IMR-90 (cell line): ENCODE measurements at regions not wholly inside any gene's neighbourhood (a gene's known extent, or its start where the extent isn't known, plus 50 kb on each side); places are given as distances from the start of the nearest gene placed in this dataset.
A peak's percentile ranks its signal among the peaks of the same experiment; 100 is the strongest.

Experiments used
- ATAC-seq: fragments of 200-7000 bp; cut with Tn5 transposase; 2 replicates; pipeline ENCODE4 v1.9.1; 2020; ENCODE audit warnings: low read depth, mild to moderate bottlenecking, moderate library complexity
- BruUV-seq: library from RNA; stranded (reverse); fragments of 400-500 nt; replicated peaks from 2 replicates; lab custom pipeline; 2021; lab: Mats Ljungman, UMichigan
- CTCF ChIA-PET: fragments of 300-600 bp; formaldehyde crosslinking; extraction: SDS; loops from one replicate; lab custom pipeline; 2021; ENCODE audit warnings: antibody characterized with exemption; lab: Yijun Ruan, JAX
- POLR2A ChIA-PET: fragments of 300-600 bp; sonication (Branson Sonifier 250); formaldehyde crosslinking; loops from one replicate; lab custom pipeline; 2022; ENCODE audit warnings: antibody characterized with exemption; ENCODE audit not compliant: unreplicated experiment; lab: Charles Lee
- DNase-seq: peaks from one replicate; pipeline ENCODE4 v3.0.0; 2013
- H2AFZ ChIP-seq: replicated peaks from 2 replicates; pipeline ENCODE3; 2013; ENCODE audit warnings: low read length, mild to moderate bottlenecking; ENCODE audit not compliant: poor library complexity
- H2AK5ac ChIP-seq: 2 replicates; pipeline ENCODE4 v1.6.1; 2013; ENCODE audit warnings: low read depth, low read length, inconsistent platforms
- H2AK9ac ChIP-seq: replicated peaks from 2 replicates; pipeline ENCODE3; 2013; ENCODE audit warnings: mild to moderate bottlenecking, low read depth, low read length, moderate library complexity; ENCODE audit not compliant: poor library complexity
- H2BK120ac ChIP-seq: 2 replicates; pipeline ENCODE4 v1.6.1; 2013; ENCODE audit warnings: low read depth, low read length, inconsistent platforms
- H2BK15ac ChIP-seq: 3 replicates; pipeline ENCODE4 v1.6.1; 2013; ENCODE audit warnings: low read depth, low read length, inconsistent platforms
- H2BK20ac ChIP-seq: 2 replicates; pipeline ENCODE4 v1.6.1; 2013; ENCODE audit warnings: low read depth, mild to moderate bottlenecking, inconsistent platforms, low read length, moderate library complexity
- H2BK5ac ChIP-seq: 2 replicates; pipeline ENCODE4 v1.6.1; 2013; ENCODE audit warnings: mild to moderate bottlenecking, low read depth, low read length, inconsistent platforms; ENCODE audit not compliant: poor library complexity, severe bottlenecking
- H3K14ac ChIP-seq: replicated peaks from 2 replicates; pipeline ENCODE4 v1.6.1; 2013; ENCODE audit warnings: low read depth, low read length, inconsistent platforms
- H3K18ac ChIP-seq: 2 replicates; pipeline ENCODE4 v1.6.1; 2013; ENCODE audit warnings: low read depth, low read length, control low read depth
- H3K23ac ChIP-seq: 2 replicates; pipeline ENCODE4 v1.6.1; 2013; ENCODE audit warnings: low read depth, low read length, inconsistent platforms
- H3K27ac ChIP-seq: 2 replicates; pipeline ENCODE4 v1.5.1; 2013; ENCODE audit warnings: mild to moderate bottlenecking, control low read depth, low read length; ENCODE audit not compliant: insufficient read depth
- H3K27me3 ChIP-seq: 2 replicates; pipeline ENCODE4 v1.6.1; 2013; ENCODE audit warnings: low read length; ENCODE audit not compliant: control insufficient read depth, insufficient read depth
- H3K36me3 ChIP-seq: 2 replicates; pipeline ENCODE4 v1.6.1; 2013; ENCODE audit warnings: low read length, mixed read lengths; ENCODE audit not compliant: control insufficient read depth, insufficient read depth
- H3K4ac ChIP-seq: 2 replicates; pipeline ENCODE4 v1.6.1; 2013; ENCODE audit warnings: low read depth, low read length, inconsistent platforms
- H3K4me1 ChIP-seq: 2 replicates; pipeline ENCODE4 v1.6.1; 2013; ENCODE audit warnings: low read length, mixed read lengths; ENCODE audit not compliant: control insufficient read depth, insufficient read depth
- H3K4me2 ChIP-seq: 2 replicates; pipeline ENCODE4 v1.6.1; 2013; ENCODE audit warnings: low read depth, mild to moderate bottlenecking, control low read depth, low read length, moderate library complexity
- H3K4me3 ChIP-seq: 2 replicates; pipeline ENCODE4 v1.5.1; 2013; ENCODE audit warnings: low read depth, mild to moderate bottlenecking, control low read depth, low read length, moderate library complexity; ENCODE audit not compliant: insufficient read depth
- H3K56ac ChIP-seq: 2 replicates; pipeline ENCODE4 v1.6.1; 2013; ENCODE audit warnings: low read length, inconsistent platforms; ENCODE audit not compliant: insufficient read depth; ENCODE audit errors: extremely low read depth
- H3K79me1 ChIP-seq, 2 experiments: 2 replicates each; pipeline ENCODE4 v1.6.1; 2013; ENCODE audit warnings: low read length in 2 of 2, inconsistent platforms in 1 of 2, low read depth in 1 of 2
- H3K9ac ChIP-seq: 2 replicates; pipeline ENCODE4 v1.6.1; 2013; ENCODE audit warnings: low read depth, low read length, control low read depth
- H3K9me1 ChIP-seq: 2 replicates; pipeline ENCODE4 v1.6.1; 2013; ENCODE audit warnings: low read length, inconsistent platforms; ENCODE audit not compliant: insufficient read depth
- H3K9me3 ChIP-seq: 2 replicates; pipeline ENCODE4 v1.6.1; 2013; ENCODE audit warnings: low read length; ENCODE audit not compliant: control insufficient read depth, insufficient read depth
- H4K20me1 ChIP-seq: 2 replicates; pipeline ENCODE4 v1.6.1; 2013; ENCODE audit warnings: low read length, inconsistent platforms; ENCODE audit not compliant: insufficient read depth
- H4K5ac ChIP-seq: 2 replicates; pipeline ENCODE4 v1.6.1; 2013; ENCODE audit warnings: mild to moderate bottlenecking, low read depth, low read length, control low read depth
- H4K8ac ChIP-seq, 2 experiments: 2 replicates each; pipeline ENCODE4 v1.6.1; 2013; ENCODE audit warnings: low read depth in 2 of 2, low read length in 2 of 2, control low read depth in 1 of 2, inconsistent platforms in 1 of 2
- H4K91ac ChIP-seq: 2 replicates; pipeline ENCODE4 v1.6.1; 2013; ENCODE audit warnings: low read depth, low read length, inconsistent platforms; ENCODE audit not compliant: insufficient read depth
- FOS ChIP-seq: fragments of 150-350 bp; IDR thresholded peaks from 2 replicates; pipeline ENCODE4 v1.6.1; 2016; ENCODE audit warnings: low read depth, low read length
- MXI1 ChIP-seq: IDR thresholded peaks from 2 replicates; pipeline ENCODE4 v1.6.1; 2012; ENCODE audit warnings: low read depth, mild to moderate bottlenecking, low read length, moderate library complexity, borderline replicate concordance
- USF2 ChIP-seq: fragments of 150-350 bp; IDR thresholded peaks from 2 replicates; pipeline ENCODE4 v1.6.1; 2017; ENCODE audit warnings: mild to moderate bottlenecking, antibody characterized with exemption, low read length, low read depth
- WGBS, 2 experiments: methylation state at CpG; one replicate each; pipeline versions ENCODE4 v1.1.5 to v1.1.7; 2013; ENCODE audit warnings: missing lambda C conversion rate in 2 of 2; ENCODE audit not compliant: insufficient read length in 1 of 2; ENCODE audit errors: extremely low coverage in 2 of 2; 5-methylcytosine and 5-hydroxymethylcytosine counted together
- dilution Hi-C: fragments of 300-500 bp; cut with HindIII; formaldehyde crosslinking; loops from one replicate; pipeline ENCODE4 v1.14.3; 2018; ENCODE audit warnings: low sequenced_read_pairs; ENCODE audit not compliant: unreplicated experiment
- in situ Hi-C: fragments of 300-500 bp; cut with MboI; formaldehyde crosslinking; loops from 3 replicates; pipeline ENCODE4 v1.14.3; 2019; ENCODE audit warnings: low sequenced_read_pairs, inconsistent platforms, mixed read lengths
- intact Hi-C: fragments of 100-400 bp; cut with micrococcal nuclease; formaldehyde crosslinking; loops from 2 replicates; pipeline ENCODE4 v1.10.0; 2022

GRCh38 chr2:42979870-42980763 lies 187.7 kb upstream of the HAAO start (continued):
- no peak for TF ChIP-seq USF2

- POLR2A ChIA-PET: no interaction called here
- H4K91ac ChIP-seq: no peak overlapping the region
- no peak overlapping the region for H3K23ac ChIP-seq
- no peaks in the 10 kb centered on the region for H4K20me1 ChIP-seq
- H2BK5ac ChIP-seq: no peak overlapping the region
- H2AK5ac ChIP-seq: no peak overlapping the region
- no peaks in the 10 kb centered on the region for H3K9me3 ChIP-seq
- H3K4me2 ChIP-seq: no peak overlapping the region
- H3K79me1 ChIP-seq: no peaks in the 10 kb centered on the region
- H3K27me3 ChIP-seq: no peaks in the 10 kb centered on the region
- H3K14ac ChIP-seq: peak overlapping the region; percentile 14; the same call in 1 of the 2 replicates
- TF ChIP-seq MXI1 (no peak), FOS (no peak), USF2 (no peak)
- dilution Hi-C loops: no loop called here
- H4K8ac ChIP-seq: no peak overlapping the region
- no peak overlapping the region for H3K56ac ChIP-seq
- in situ Hi-C loops: loop anchor here (10.0 kb wide), 1 partner anchor 245 kb away; the partner anchor contains the start of gene ZFP36L2
- peak overlapping the region; percentile 41; the same call in 1 of the 2 replicates for H3K4ac ChIP-seq
- H2BK20ac ChIP-seq: peak overlapping the region; percentile 61; the same call in 1 of the 2 replicates
- H3K27ac ChIP-seq: no peak overlapping the region
- H2AFZ ChIP-seq: peak overlapping the region; percentile 69
- H3K9me1 ChIP-seq: no peaks in the 10 kb centered on the region
- WGBS, 2 experiments: no CpG with 5 or more reads among the region's 5 CpGs
- no peak overlapping the region for H3K18ac ChIP-seq
- intact Hi-C loops: loop anchor here (5.0 to 10.0 kb wide), 2 partner anchors 38 to 505 kb away; no protein-coding TSS in a partner anchor
- no peak for ATAC-seq
- H2AK9ac ChIP-seq: peak overlapping the region; percentile 62
- no TSS peak for BruUV-seq
- no peak overlapping the region for H4K5ac ChIP-seq
- CTCF ChIA-PET: interaction anchor here (0.6 kb wide), 1 partner anchor 408 kb away, joined by 3 read pairs; no protein-coding TSS in a partner anchor
- no peaks in the 10 kb centered on the region for H3K36me3 ChIP-seq
- peaks cover 9% of the 10 kb centered on the region for H3K4me1 ChIP-seq
- no peak for DNase-seq
- H2BK120ac ChIP-seq: peak overlapping the region; percentile 64
- H2BK15ac ChIP-seq: no peak overlapping the region
- no peak overlapping the region for H3K9ac ChIP-seq
- no peak overlapping the region for H3K4me3 ChIP-seq
These were observed 187.1 kb upstream of the HAAO start for GRCh38 chr2:42979416-42979869.
